GM18508 (cell line): ENCODE measurements at regions not wholly inside any gene's neighbourhood (a gene's known extent, or its start where the extent isn't known, plus 50 kb on each side); places are given as distances from the start of the nearest gene placed in this dataset.
"Not testable (repeated sequence)": the region's sequence is repeated elsewhere in the genome, so short reads cannot be mapped to it uniquely, and the experiment has no call there.

Experiments used
- ATAC-seq: cut with Tn5 transposase; IDR thresholded peaks from one replicate; pipeline ENCODE4 v1.9.1; 2021; ENCODE audit warnings: moderate number of reproducible peaks; ENCODE audit not compliant: insufficient read depth, unreplicated experiment

DNA sequence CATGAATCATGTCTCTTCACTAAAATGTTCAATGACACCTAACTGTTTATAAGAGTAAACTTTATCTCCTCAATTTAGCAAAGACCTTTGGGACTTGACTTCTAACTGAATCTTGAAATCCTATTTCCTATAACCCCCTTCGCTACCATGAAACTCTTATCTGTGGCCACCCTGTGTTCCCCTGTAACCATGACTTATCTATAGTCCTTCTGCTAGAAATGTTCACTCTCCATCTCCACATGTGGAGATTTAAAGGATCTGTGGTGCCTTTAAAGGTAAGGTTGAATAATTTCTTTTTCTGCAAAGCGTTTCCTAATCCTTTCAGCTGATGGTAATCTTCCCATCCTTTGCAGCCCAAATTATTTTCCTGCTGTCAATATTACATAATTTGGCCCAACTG, 436.3 kb upstream of the RUNX1 start:
- no peak for ATAC-seq

DNA sequence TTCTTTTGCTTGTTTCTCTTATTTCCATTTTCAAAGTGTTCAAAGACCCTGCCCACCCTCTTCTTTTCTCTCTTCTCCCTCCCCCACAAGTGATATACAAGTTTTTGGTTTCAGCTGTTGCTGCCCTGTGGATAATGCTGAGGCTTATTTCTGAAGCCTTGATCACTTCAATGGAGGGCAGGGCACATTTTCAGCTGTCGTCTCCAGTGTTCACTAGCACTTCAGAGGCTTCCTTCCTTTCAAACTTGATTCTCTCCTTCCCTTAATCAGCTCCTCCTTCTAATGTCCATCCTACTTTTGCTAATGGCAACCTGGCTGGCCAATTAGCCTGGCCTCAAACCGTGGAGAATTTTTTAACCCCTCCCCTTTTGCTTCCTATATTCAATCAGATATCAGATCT, 435.7 kb upstream of the RUNX1 start:
- no peak for ATAC-seq

DNA sequence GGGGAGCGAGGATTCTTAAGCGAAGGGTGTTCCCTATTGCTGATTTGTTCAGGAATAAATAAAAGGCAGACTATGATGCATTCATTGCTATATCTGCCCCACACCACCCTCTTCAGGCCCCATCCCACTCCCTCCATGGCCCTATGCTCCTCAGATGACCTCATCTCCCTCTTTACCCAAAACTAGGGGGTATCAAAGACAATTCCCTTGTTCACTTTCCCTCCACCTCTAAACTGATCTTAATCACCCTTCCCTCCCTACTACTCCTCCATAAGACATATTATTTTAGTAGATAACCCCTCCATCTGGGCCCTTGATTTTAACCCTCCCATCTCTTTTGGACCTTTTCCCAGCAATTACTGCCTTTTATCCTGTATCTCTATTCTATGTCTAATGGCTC, 434.9 kb upstream of the RUNX1 start:
- no peak for ATAC-seq

- no peak for ATAC-seq
Measured at GRCh38 chr21:35482933-35483662, 434.0 kb upstream of the RUNX1 start.

GRCh38 chr21:35482096-35482495, 433.0 kb upstream of the RUNX1 start:
- no peak for ATAC-seq

DNA sequence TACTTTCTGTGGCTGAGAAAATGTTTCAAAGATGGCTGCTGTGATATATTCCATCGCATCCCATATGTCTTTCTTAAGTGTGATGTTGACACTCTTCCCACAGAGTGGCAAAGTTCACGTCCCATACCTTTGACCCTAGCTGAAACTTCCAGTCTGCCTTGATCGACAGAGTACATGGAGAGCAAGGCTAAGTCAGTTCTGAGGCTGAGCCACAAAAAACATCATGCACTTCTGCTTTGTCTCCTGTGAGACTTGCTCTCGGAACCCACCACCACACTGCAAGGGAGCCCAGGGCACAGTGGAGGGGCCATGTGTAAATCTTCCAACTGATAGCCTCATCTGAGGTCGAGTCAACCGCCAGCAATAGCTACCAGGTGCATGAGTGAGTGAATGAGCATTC, 431.9 kb upstream of the RUNX1 start:
- ATAC-seq, result no peak

DNA sequence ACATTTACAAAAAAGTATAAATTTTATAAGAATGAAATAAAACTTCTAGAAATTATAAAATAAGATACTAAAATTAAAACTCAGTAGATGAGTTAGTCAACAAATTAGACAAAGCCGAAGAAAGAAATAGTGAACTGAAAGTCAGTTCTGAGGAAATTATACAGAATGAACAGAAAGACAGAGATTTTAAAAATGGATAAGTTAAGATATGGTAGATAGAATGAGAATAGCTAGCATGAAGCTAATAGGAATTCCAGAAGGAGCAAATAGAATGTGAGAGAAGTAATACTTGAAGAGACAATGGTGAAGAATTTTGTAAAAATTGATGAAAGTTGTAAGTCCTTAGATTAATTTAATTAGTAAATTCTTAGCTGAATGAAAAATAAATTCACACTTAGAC, 430.4 kb upstream of the RUNX1 start:
- ATAC-seq, result no peak

GRCh38 chr21:35479065-35479448, 430.0 kb upstream of the RUNX1 start:
- no peak for ATAC-seq

- ATAC-seq, result no peak
Measured at GRCh38 chr21:35478161-35479064, 429.3 kb upstream of the RUNX1 start.

DNA sequence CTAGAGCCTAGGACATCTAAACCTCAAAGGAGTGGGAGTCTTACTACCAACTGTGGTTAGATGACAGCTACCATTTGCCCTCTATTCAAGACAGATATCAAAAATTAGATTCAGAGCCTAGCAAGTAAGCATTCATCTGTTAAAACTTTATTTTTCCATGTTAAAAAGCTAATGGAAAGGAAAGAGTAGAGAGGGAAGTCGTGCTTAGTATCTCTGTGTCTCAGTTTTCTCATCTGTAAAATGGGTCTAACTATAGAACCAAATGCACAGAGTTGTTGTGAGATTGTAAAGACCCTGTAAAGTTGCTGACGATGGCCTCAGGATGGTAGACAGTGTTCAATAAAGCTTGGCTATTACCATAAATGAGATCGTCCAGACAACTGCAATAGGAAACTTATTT, 428.5 kb upstream of the RUNX1 start:
- ATAC-seq, result no peak

DNA sequence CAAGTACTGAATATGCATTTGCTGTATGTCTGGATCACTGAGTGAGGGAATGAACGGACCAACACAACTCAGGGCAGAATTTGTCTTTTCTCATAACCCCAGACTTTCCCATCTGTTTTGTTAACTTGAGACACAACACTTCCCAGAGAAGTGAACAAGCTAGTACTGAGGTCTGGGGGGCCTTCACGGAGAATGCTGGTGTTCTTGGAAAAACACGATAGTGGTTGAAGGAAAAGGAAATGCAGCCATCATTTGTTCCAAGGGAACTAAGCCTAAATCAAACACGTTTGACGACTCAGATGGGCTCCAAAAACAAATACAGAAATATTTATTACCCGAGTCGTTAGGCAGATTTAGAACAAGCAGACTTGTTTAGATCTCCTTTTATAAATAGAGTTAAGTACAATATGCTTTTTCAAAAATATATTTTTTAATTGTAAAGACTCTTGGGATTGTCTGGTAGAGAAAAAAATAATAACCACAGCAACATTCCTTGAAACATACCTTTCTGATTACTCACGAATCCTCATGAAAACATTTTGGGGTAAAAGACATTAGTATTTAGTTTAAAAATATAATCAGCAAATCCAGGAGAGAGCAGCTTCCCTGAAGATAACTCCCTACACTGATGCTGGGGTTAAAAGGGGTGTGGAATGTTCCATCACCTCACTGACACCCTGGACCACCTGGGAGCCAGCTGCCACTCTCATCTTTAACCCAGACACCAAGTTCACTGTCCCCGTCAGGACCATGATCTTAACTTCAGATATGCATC, 427.7 kb upstream of the RUNX1 start:
- ATAC-seq, result no peak

GRCh38 chr21:35475762-35476161, 426.7 kb upstream of the RUNX1 start:
- no peak for ATAC-seq

DNA sequence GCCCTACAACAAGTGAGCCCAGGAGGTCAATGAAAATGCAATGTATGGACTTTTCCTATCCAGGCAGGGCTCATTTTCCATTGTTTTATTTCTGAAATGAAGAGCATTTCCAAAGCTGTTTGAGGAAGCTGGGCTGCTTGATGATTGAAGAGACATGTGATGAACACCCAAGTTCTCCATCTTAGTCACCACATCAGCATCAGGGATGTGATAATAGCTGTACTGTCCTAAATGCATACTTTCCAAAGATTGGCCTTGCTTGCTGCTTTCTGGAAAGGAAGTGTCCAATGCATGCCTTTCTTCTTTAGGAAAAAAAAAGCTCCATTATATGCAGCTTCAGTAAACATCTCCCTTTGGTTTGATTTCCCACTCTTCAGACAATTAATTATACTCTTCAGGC, 425.9 kb upstream of the RUNX1 start:
- no peak for ATAC-seq

DNA sequence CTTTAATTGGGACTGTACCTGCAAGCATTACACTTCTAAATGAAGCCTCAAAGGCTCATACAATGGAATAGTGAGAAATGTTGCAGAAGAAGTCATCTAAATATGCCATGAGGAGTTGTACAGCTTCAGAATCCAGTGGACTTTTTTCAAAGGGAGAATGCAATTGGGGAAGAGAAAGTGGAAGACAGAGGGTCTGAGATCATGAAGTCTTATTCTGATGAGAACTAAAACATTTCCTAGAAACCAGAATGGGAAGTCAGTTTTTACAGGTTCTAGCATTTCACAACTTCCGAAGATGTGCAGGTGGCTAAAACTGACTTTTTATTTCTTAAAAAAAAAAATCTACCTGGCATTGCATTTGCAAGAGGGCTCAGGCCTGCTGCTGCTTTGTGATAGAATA, 424.4 kb upstream of the RUNX1 start:
- ATAC-seq, result no peak

GRCh38 chr21:35470522-35470921, 421.4 kb upstream of the RUNX1 start:
- ATAC-seq, result no peak

- no peak for ATAC-seq
Measured at GRCh38 chr21:35469498-35469897, 420.4 kb upstream of the RUNX1 start.

- ATAC-seq, result no peak
Measured at GRCh38 chr21:35468991-35469390, 419.9 kb upstream of the RUNX1 start.

- ATAC-seq, result no peak
Measured at GRCh38 chr21:35467566-35467965, 418.5 kb upstream of the RUNX1 start.

DNA sequence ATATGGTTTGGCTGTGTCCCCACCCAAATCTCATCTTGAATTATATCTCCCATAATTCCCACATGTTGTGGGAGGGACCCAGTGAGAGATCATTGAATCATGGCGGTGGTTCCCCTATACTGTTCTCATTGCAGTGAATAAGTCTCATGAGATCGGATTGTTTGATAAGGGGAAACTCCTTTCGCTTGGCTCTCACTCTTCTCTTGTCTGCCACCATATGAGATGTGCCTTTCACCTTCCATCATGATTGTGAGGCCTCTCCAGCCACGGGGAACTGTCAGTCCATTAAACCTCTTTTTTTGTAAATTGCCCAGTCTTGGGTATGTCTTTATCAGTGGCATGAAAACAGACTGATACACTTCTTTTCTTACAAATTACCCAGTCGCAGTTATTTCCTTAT, 417.6 kb upstream of the RUNX1 start:
- not testable (repeated sequence) for ATAC-seq

- no peak for ATAC-seq
Measured at GRCh38 chr21:35465741-35466140, 416.6 kb upstream of the RUNX1 start.

DNA sequence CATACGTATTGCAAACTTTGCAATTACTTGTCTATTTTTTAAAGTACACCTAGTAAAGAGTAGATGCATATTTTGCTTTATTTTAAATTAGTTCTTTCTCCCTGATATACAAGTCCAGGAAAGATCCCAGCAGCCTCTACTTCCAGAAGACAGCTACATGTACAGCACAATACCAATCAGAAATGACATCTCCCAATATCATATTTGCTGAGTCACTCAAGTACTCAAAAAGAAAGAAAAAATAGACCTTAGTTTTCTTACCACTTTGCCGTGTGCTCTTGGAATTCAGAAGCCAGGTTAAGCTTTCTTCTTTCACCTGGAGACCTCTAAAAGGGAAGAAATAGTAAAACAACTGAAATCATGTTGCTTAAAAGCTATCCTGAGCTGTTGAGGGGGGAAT, 412.6 kb upstream of the RUNX1 start:
- ATAC-seq, result no peak
